ENCODE measurements at regions not wholly inside any gene's neighbourhood (a gene's known extent, or its start where the extent isn't known, plus 50 kb on each side); places are given as distances from the start of the nearest gene placed in this dataset.
"Not testable (repeated sequence)": the region's sequence is repeated elsewhere in the genome, so short reads cannot be mapped to it uniquely, and the experiment has no call there.

GRCh38 chr9:62857280-62857679, 1667.4 kb downstream of the SPATA31A7 start:
- WGBS (ENCODE audit: missing lambda C conversion rate): 54% methylated on average over 12 of the region's 12 CpGs
- H3K9me3 ChIP-seq; H3K4me3 ChIP-seq; FAIRE-seq; DNase-seq (ENCODE audit: low read depth in 1 of 2, low spot score in 1 of 2); H3K27ac ChIP-seq; CTCF ChIA-PET; H3K4me2 ChIP-seq; POLR2A ChIA-PET; H3K4me1 ChIP-seq: not testable (repeated sequence)
- ATAC-seq: peak; percentile 19 to 32; a peak in 2 of 6 replicates

- H3K4me2 ChIP-seq; DNase-seq (ENCODE audit: low read depth in 1 of 2, low spot score in 1 of 2); ATAC-seq; CTCF ChIA-PET; POLR2A ChIA-PET; H3K4me1 ChIP-seq; H3K27ac ChIP-seq; H3K9me3 ChIP-seq; FAIRE-seq; H3K4me3 ChIP-seq: not testable (repeated sequence)
- WGBS (ENCODE audit: missing lambda C conversion rate): 83% methylated on average over 1 of the region's 1 CpG
Measured at GRCh38 chr9:62858240-62858639, 1668.4 kb downstream of the SPATA31A7 start.

- H3K4me1 ChIP-seq; POLR2A ChIA-PET; CTCF ChIA-PET; H3K4me3 ChIP-seq; H3K4me2 ChIP-seq; DNase-seq (ENCODE audit: low read depth in 1 of 2, low spot score in 1 of 2); ATAC-seq; FAIRE-seq; H3K9me3 ChIP-seq; H3K27ac ChIP-seq: not testable (repeated sequence)
- WGBS (ENCODE audit: missing lambda C conversion rate): 39% methylated on average over 11 of the region's 11 CpGs
Measured at GRCh38 chr9:62860939-62861860, 1671.4 kb downstream of the SPATA31A7 start.

GRCh38 chr9:62862180-62862579, 1672.3 kb downstream of the SPATA31A7 start:
- POLR2A ChIA-PET; H3K4me2 ChIP-seq; CTCF ChIA-PET; ATAC-seq; H3K4me1 ChIP-seq; H3K4me3 ChIP-seq; FAIRE-seq; H3K9me3 ChIP-seq; DNase-seq (ENCODE audit: low read depth in 1 of 2, low spot score in 1 of 2); H3K27ac ChIP-seq: not testable (repeated sequence)
- WGBS (ENCODE audit: missing lambda C conversion rate): 11% methylated on average over 2 of the region's 2 CpGs

- H3K4me1 ChIP-seq; ATAC-seq; H3K4me2 ChIP-seq; H3K9me3 ChIP-seq; POLR2A ChIA-PET; CTCF ChIA-PET; FAIRE-seq; DNase-seq (ENCODE audit: low read depth in 1 of 2, low spot score in 1 of 2); H3K27ac ChIP-seq; H3K4me3 ChIP-seq: not testable (repeated sequence)
- WGBS (ENCODE audit: missing lambda C conversion rate): 63% methylated on average over 4 of the region's 4 CpGs
Measured at GRCh38 chr9:62863319-62863718, 1673.5 kb downstream of the SPATA31A7 start.

- ATAC-seq; H3K4me3 ChIP-seq; POLR2A ChIA-PET; CTCF ChIA-PET; H3K9me3 ChIP-seq; H3K4me1 ChIP-seq; H3K27ac ChIP-seq; DNase-seq (ENCODE audit: low read depth in 1 of 2, low spot score in 1 of 2); FAIRE-seq: not testable (repeated sequence)
- WGBS (ENCODE audit: missing lambda C conversion rate): 74% methylated on average over 8 of the region's 8 CpGs
- H3K4me2 ChIP-seq: peak overlapping the region; percentile 77; the same call in 2 of the 3 replicates
Measured at GRCh38 chr9:62863867-62864266, 1674.0 kb downstream of the SPATA31A7 start.

- peak overlapping the region; percentile 6 to 51; a peak in 3 of 6 replicates for H3K27ac ChIP-seq
- POLR2A ChIA-PET, H3K4me1 ChIP-seq, FAIRE-seq, H3K9me3 ChIP-seq: not testable (repeated sequence)
- CTCF ChIA-PET: interaction anchor here (1.2 kb wide), 1 partner anchor 18 kb away, joined by 3 read pairs; no protein-coding TSS in a partner anchor
- ATAC-seq (peak; percentile 78 to 90), DNase-seq (ENCODE audit: low read depth in 1 of 2, low spot score in 1 of 2) (peak in 1 of 2 experiments; percentile 29)
- peak overlapping the region; percentile 77 for H3K4me2 ChIP-seq
- H3K4me3 ChIP-seq: peak overlapping the region; percentile 39
- 27% methylated on average over 28 of the region's 28 CpGs for WGBS (ENCODE audit: missing lambda C conversion rate)
Measured at GRCh38 chr9:62864481-62865469, 1674.9 kb downstream of the SPATA31A7 start.

GRCh38 chr9:62869061-62869460, 1679.2 kb downstream of the SPATA31A7 start:
- H3K27ac ChIP-seq, FAIRE-seq: not testable (repeated sequence)
- 44% methylated on average over 4 of the region's 4 CpGs for WGBS (ENCODE audit: missing lambda C conversion rate)

GRCh38 chr9:62871765-62872164, 1681.9 kb downstream of the SPATA31A7 start:
- H3K27ac ChIP-seq; POLR2A ChIA-PET; ATAC-seq; H3K9me3 ChIP-seq; H3K4me1 ChIP-seq; DNase-seq (ENCODE audit: low read depth in 1 of 2, low spot score in 1 of 2); FAIRE-seq; CTCF ChIA-PET; H3K4me3 ChIP-seq; H3K4me2 ChIP-seq: not testable (repeated sequence)
- WGBS (ENCODE audit: missing lambda C conversion rate): 43% methylated on average over 1 of the region's 1 CpG

More at GRCh38 chr9:62869061-62869460, 1679.2 kb downstream of the SPATA31A7 start:
- H3K9me3 ChIP-seq; H3K4me3 ChIP-seq; ATAC-seq; DNase-seq (ENCODE audit: low read depth in 1 of 2, low spot score in 1 of 2); H3K4me2 ChIP-seq; H3K4me1 ChIP-seq; POLR2A ChIA-PET; CTCF ChIA-PET: not testable (repeated sequence)

- H3K4me1 ChIP-seq; DNase-seq (ENCODE audit: low read depth in 1 of 2, low spot score in 1 of 2); H3K4me2 ChIP-seq; ATAC-seq; H3K27ac ChIP-seq; H3K4me3 ChIP-seq; FAIRE-seq; CTCF ChIA-PET; POLR2A ChIA-PET; H3K9me3 ChIP-seq: not testable (repeated sequence)
- WGBS (ENCODE audit: missing lambda C conversion rate): 60% methylated on average over 10 of the region's 10 CpGs
Measured at GRCh38 chr9:62874213-62874612, 1684.4 kb downstream of the SPATA31A7 start.
